GM23338 (cell line): ENCODE measurements at regions not wholly inside any gene's neighbourhood (a gene's known extent, or its start where the extent isn't known, plus 50 kb on each side); places are given as distances from the start of the nearest gene placed in this dataset.

Source experiments
- ATAC-seq: fragments of 200-7000 bp; cut with Tn5 transposase; 3 replicates; pipeline ENCODE4 v1.9.1; 2020
- DNase-seq: peaks from one replicate; pipeline ENCODE4 v3.0.0-alpha.2; 2015; ENCODE audit warnings: low spot score
- H2AFZ ChIP-seq: fragments of 200-600 bp; sonication (generic); 2 replicates; pipeline ENCODE4 v1.8.0; 2016; ENCODE audit warnings: antibody characterized with exemption, mild to moderate bottlenecking, moderate library complexity
- H3F3A ChIP-seq: fragments of 200-600 bp; sonication (generic); replicated peaks from 2 replicates; pipeline ENCODE4 v1.8.0; 2017; ENCODE audit warnings: antibody characterized with exemption, mixed run types, low read depth
- H3K27ac ChIP-seq: fragments of 200-600 bp; sonication (generic); 2 replicates; pipeline ENCODE4 v1.6.1; 2016; ENCODE audit warnings: low read depth
- H3K27me3 ChIP-seq: fragments of 200-600 bp; sonication (generic); 2 replicates; pipeline ENCODE4 v1.8.0; 2016; ENCODE audit warnings: mild to moderate bottlenecking, mixed run types, moderate library complexity; ENCODE audit not compliant: insufficient read depth
- H3K36me3 ChIP-seq: fragments of 200-600 bp; sonication (generic); 2 replicates; pipeline ENCODE4 v1.8.0; 2016; ENCODE audit warnings: mild to moderate bottlenecking; ENCODE audit not compliant: insufficient read depth
- H3K4me1 ChIP-seq: fragments of 200-600 bp; sonication (generic); 2 replicates; pipeline ENCODE4 v1.8.0; 2016; ENCODE audit warnings: mild to moderate bottlenecking, moderate library complexity; ENCODE audit not compliant: insufficient read depth
- H3K4me2 ChIP-seq: fragments of 200-600 bp; sonication (generic); 2 replicates; pipeline ENCODE4 v1.7.1; 2017; ENCODE audit warnings: mixed run types
- H3K4me3 ChIP-seq: fragments of 200-600 bp; sonication (generic); 2 replicates; pipeline ENCODE4 v1.6.1; 2016; ENCODE audit warnings: mixed run types
- H3K79me2 ChIP-seq: fragments of 200-600 bp; sonication (generic); replicated peaks from 2 replicates; pipeline ENCODE4 v1.8.0; 2017; ENCODE audit warnings: mild to moderate bottlenecking; ENCODE audit not compliant: insufficient read depth
- H3K9me2 ChIP-seq: fragments of 200-600 bp; sonication (generic); 2 replicates; pipeline ENCODE4 v1.8.0; 2017; ENCODE audit not compliant: insufficient read depth
- H4K20me1 ChIP-seq: fragments of 200-600 bp; sonication (generic); replicated peaks from 2 replicates; pipeline ENCODE4 v1.8.0; 2017; ENCODE audit warnings: mild to moderate bottlenecking; ENCODE audit not compliant: insufficient read depth
- H3K27ac Mint-ChIP-seq: 2 replicates; pipeline ENCODE4 v1.8.0; 2020; ENCODE audit warnings: inconsistent platforms, mild to moderate bottlenecking, moderate library complexity, mixed read lengths
- H3K27me3 Mint-ChIP-seq: 3 replicates; pipeline ENCODE4 v1.8.0; 2022; ENCODE audit warnings: low read depth, mild to moderate bottlenecking, moderate library complexity, mixed read lengths, inconsistent platforms; ENCODE audit not compliant: insufficient read depth, poor library complexity
- H3K36me3 Mint-ChIP-seq: 3 replicates; pipeline ENCODE4 v1.8.0; 2021; ENCODE audit warnings: low read depth, mild to moderate bottlenecking, inconsistent platforms, moderate library complexity, mixed read lengths
- H3K4me1 Mint-ChIP-seq: 3 replicates; pipeline ENCODE4 v1.8.0; 2020; ENCODE audit warnings: mild to moderate bottlenecking, inconsistent platforms, mixed read lengths
- H3K4me3 Mint-ChIP-seq: 3 replicates; pipeline ENCODE4 v1.8.0; 2021; ENCODE audit warnings: moderate library complexity, mild to moderate bottlenecking, inconsistent platforms, mixed read lengths
- H3K9me3 Mint-ChIP-seq: 3 replicates; pipeline ENCODE4 v1.8.0; 2020; ENCODE audit warnings: moderate library complexity, mild to moderate bottlenecking, inconsistent platforms, mixed read lengths
- CREB1 ChIP-seq: fragments of 250-450 bp; sonication (Bioruptor Pico); IDR thresholded peaks from 2 replicates; pipeline ENCODE4 v1.5.0; 2020; ENCODE audit warnings: low read depth, mild to moderate bottlenecking, moderate library complexity
- CTCF ChIP-seq, 2 experiments: fragments of 200-600 bp in 1 of 2; sonication (generic) in 1 of 2; conservative IDR thresholded peaks; 2 replicates each; pipeline versions ENCODE4 v1.5.1 to v1.6.1; 2016 to 2017; ENCODE audit warnings: antibody characterized with exemption in 2 of 2, low read depth in 2 of 2, mild to moderate bottlenecking in 2 of 2, moderate library complexity in 1 of 2
- EZH2 ChIP-seq: fragments of 200-600 bp; sonication (generic); IDR thresholded peaks from one replicate; pipeline ENCODE4 v1.8.0; 2017; ENCODE audit warnings: antibody characterized with exemption, mild to moderate bottlenecking, low read depth; ENCODE audit not compliant: unreplicated experiment
- EZH2phosphoT487 ChIP-seq: fragments of 200-600 bp; sonication (generic); IDR thresholded peaks from one replicate; pipeline ENCODE4 v1.8.1; 2018; ENCODE audit warnings: antibody characterized with exemption; ENCODE audit not compliant: unreplicated experiment
- JUNB ChIP-seq: IDR thresholded peaks from one replicate; pipeline ENCODE4 v1.6.1; 2016; ENCODE audit warnings: antibody characterized with exemption; ENCODE audit not compliant: unreplicated experiment
- NANOG ChIP-seq: IDR thresholded peaks from 2 replicates; pipeline ENCODE4 v1.6.1; 2016; ENCODE audit warnings: antibody characterized with exemption, borderline replicate concordance
- POLR2AphosphoS5 ChIP-seq: IDR thresholded peaks from 2 replicates; pipeline ENCODE4 v1.6.1; 2016; ENCODE audit warnings: antibody characterized with exemption, low read depth
- STAT1 ChIP-seq: IDR thresholded peaks from one replicate; pipeline ENCODE4 v1.6.1; 2016; ENCODE audit warnings: antibody characterized with exemption; ENCODE audit not compliant: unreplicated experiment
- ZNF114 ChIP-seq: fragments of 250-450 bp; sonication (Bioruptor Pico); IDR thresholded peaks from 2 replicates; pipeline ENCODE4 v1.5.0; 2020; ENCODE audit warnings: mild to moderate bottlenecking, moderate library complexity
- ZNF331 ChIP-seq: fragments of 250-450 bp; sonication (Bioruptor Pico); IDR thresholded peaks from 2 replicates; pipeline ENCODE4 v1.5.0; 2020; ENCODE audit warnings: low read depth, mild to moderate bottlenecking, moderate library complexity
- TF ChIP-seq, protein P1 (sequence below): IDR thresholded peaks from one replicate; pipeline ENCODE4 v1.6.1; 2018; ENCODE audit warnings: antibody characterized with exemption; ENCODE audit not compliant: unreplicated experiment

DNA sequence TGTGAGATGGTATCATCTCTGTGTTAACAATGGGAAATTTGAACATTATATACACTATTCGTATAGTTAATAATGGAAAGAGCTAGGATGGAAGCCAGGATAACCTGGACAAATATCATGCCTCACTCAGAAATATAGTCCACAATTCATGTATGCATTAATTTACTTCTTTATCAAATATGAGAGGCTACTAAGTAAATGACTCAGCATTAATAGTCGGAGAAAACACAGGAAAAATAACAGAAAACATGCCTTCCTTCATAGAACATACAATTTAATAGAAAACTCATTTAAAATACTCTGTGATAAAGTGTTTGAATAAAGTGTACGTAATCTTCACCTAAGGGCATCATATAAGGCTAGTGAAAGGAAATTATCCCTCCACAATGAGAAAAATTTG, 383.4 kb upstream of the SLITRK5 start:
- no peaks in the 10 kb centered on the region for H3K9me3 Mint-ChIP-seq
- H4K20me1 ChIP-seq: no peaks in the 10 kb centered on the region
- H3K27me3 Mint-ChIP-seq: no peaks in the 10 kb centered on the region
- H3K9me2 ChIP-seq: no peaks in the 10 kb centered on the region
- H3K27ac Mint-ChIP-seq: no peak overlapping the region
- ATAC-seq (no peak), DNase-seq (no peak)
- H3K4me1 ChIP-seq: no peaks in the 10 kb centered on the region
- no peaks in the 10 kb centered on the region for H3K79me2 ChIP-seq
- H3F3A ChIP-seq: no peaks in the 10 kb centered on the region
- TF ChIP-seq CTCF (conservative IDR thresholded peaks at IDR 0.05; ENCODE audit: low read depth in 2 of 2) (no peak), ZNF331 (CRISPR knock-in tag) (no peak), JUNB (no peak), CREB1 (CRISPR knock-in tag) (no peak), EZH2phosphoT487 (no peak), EZH2 (no peak), NANOG (no peak), ZNF114 (no peak)
- TF ChIP-seq, protein P1, sequence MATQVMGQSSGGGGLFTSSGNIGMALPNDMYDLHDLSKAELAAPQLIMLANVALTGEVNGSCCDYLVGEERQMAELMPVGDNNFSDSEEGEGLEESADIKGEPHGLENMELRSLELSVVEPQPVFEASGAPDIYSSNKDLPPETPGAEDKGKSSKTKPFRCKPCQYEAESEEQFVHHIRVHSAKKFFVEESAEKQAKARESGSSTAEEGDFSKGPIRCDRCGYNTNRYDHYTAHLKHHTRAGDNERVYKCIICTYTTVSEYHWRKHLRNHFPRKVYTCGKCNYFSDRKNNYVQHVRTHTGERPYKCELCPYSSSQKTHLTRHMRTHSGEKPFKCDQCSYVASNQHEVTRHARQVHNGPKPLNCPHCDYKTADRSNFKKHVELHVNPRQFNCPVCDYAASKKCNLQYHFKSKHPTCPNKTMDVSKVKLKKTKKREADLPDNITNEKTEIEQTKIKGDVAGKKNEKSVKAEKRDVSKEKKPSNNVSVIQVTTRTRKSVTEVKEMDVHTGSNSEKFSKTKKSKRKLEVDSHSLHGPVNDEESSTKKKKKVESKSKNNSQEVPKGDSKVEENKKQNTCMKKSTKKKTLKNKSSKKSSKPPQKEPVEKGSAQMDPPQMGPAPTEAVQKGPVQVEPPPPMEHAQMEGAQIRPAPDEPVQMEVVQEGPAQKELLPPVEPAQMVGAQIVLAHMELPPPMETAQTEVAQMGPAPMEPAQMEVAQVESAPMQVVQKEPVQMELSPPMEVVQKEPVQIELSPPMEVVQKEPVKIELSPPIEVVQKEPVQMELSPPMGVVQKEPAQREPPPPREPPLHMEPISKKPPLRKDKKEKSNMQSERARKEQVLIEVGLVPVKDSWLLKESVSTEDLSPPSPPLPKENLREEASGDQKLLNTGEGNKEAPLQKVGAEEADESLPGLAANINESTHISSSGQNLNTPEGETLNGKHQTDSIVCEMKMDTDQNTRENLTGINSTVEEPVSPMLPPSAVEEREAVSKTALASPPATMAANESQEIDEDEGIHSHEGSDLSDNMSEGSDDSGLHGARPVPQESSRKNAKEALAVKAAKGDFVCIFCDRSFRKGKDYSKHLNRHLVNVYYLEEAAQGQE: no peak
- H2AFZ ChIP-seq: no peak overlapping the region
- no peak overlapping the region for H3K27ac ChIP-seq
- H3K36me3 Mint-ChIP-seq: no peaks in the 10 kb centered on the region
- H3K4me1 Mint-ChIP-seq: no peaks in the 10 kb centered on the region; the same call in 2 of the 3 replicates
- H3K4me3 Mint-ChIP-seq: no peak overlapping the region
- H3K36me3 ChIP-seq: no peaks in the 10 kb centered on the region
- H3K4me2 ChIP-seq: no peak overlapping the region
- H3K4me3 ChIP-seq: no peak overlapping the region
- H3K27me3 ChIP-seq: no peaks in the 10 kb centered on the region

DNA sequence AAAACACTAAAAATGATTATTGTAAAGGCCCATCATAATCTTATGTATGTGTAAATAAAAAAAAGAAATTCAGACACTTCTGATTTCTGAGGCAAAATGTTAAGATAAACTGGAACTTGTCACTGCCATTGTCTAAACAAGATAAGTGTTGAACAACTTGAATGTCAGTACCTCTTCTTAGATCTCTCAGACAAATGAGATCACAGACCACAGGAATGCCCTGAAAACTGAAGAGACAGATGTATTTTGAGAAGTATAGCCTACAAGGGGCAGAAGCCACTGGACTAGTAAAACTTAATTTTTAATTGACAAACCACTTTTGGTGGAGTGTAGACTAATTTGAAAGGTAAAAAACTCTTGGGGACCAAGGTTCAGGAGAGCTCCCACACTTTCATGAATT, 375.5 kb upstream of the SLITRK5 start:
- no peak for DNase-seq
- Mint-ChIP-seq H3K27me3 (no peaks in the 10 kb centered on the region), H3K27ac (no peak overlapping the region), H3K4me1 (no peaks in the 10 kb centered on the region), H3K36me3 (no peaks in the 10 kb centered on the region), H3K4me3 (no peak overlapping the region), H3K9me3 (no peaks in the 10 kb centered on the region)
- TF ChIP-seq POLR2AphosphoS5 (no peak), CREB1 (CRISPR knock-in tag) (no peak), ZNF331 (CRISPR knock-in tag) (no peak), STAT1 (no peak)
- TF ChIP-seq, protein P1: no peak
- Histone ChIP-seq H3K36me3 (no peaks in the 10 kb centered on the region), H3K79me2 (no peaks in the 10 kb centered on the region), H3K27ac (no peak overlapping the region), H3F3A (no peaks in the 10 kb centered on the region), H3K27me3 (no peaks in the 10 kb centered on the region), H3K9me2 (no peaks in the 10 kb centered on the region), H3K4me2 (no peak overlapping the region), H4K20me1 (no peaks in the 10 kb centered on the region), H3K4me1 (no peaks in the 10 kb centered on the region), H3K4me3 (no peak overlapping the region), H2AFZ (no peak overlapping the region)
- no peak for ATAC-seq
